HG02642 (cell line): ENCODE measurements at regions not wholly inside any gene's neighbourhood (a gene's known extent, or its start where the extent isn't known, plus 50 kb on each side); places are given as distances from the start of the nearest gene placed in this dataset.

ENCODE experiments used
- ATAC-seq: cut with Tn5 transposase; IDR thresholded peaks from one replicate; pipeline ENCODE4 v1.9.1; 2021; ENCODE audit warnings: mild to moderate bottlenecking; ENCODE audit not compliant: unreplicated experiment, poor library complexity

DNA sequence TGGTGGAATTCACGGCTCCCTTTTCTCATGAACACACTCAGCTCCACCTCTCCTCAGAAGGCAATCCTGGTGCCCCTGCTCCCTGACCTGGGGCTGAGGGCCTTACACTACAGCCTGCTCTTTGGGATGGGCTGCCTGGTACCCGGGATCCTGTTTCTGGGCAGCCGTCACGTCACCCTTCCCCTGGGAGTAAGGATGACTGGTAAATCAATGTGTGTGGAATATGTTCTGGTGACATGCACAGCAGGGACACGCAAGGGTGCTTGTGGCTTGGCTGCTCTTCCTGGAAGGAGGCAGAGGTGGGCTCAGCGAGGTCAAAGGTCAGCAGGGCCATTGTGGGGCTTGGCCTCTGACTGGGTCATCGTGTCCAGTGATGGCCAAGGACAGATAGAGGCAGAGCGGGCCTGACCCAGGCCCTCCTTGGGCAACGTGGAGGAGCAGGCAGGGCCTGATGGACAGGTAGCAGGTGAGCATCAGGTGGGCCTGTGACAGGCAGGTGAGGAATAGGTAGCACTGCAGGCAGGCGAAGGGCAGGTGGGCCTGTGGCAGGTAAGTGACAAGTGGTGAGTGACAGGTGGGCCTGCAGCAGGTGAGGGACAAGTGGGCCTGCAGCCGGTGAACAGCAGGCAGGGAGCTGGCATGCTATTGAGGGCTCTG is 399.4 kb upstream of the IRX4 start:
- no peak for ATAC-seq

DNA sequence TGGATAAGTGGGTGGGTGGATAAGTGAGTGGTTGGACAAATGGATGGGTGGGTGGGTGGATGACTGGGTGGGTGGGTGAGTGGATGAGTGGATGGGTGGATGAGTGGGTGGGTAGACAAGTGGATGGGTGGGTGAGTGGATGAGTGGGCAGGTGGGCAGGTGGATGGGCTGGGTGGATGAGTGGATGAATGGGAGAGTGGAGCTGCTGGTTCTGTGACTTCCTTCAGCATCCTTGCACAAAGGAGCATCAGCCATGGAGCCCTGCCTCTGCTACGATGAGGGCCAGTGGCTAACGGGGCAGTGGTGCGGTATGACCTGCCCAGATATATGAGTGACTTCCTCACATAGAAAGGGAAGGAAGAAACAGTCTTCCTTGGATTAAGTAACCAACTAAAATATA is 398.7 kb upstream of the IRX4 start:
- no peak for ATAC-seq

DNA sequence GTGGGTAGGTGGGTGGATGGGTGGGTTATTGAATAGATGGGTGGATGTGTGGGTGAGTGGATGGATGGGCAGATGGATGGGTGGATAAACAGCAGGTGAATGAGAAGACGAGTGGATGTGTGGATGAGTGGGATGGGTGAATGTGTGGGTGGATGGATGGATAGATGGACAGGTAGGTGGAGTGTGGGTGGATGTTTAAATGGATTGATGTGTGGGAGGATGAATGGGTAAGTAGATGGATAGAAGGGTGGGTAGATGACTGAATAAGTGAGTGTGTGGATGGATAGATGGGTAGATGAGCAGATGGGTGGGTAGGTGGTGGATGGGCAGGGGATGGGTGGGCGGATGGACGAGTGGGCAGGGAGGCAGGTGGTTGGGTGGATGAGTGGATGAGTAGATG is 397.6 kb upstream of the IRX4 start:
- no peak for ATAC-seq

DNA sequence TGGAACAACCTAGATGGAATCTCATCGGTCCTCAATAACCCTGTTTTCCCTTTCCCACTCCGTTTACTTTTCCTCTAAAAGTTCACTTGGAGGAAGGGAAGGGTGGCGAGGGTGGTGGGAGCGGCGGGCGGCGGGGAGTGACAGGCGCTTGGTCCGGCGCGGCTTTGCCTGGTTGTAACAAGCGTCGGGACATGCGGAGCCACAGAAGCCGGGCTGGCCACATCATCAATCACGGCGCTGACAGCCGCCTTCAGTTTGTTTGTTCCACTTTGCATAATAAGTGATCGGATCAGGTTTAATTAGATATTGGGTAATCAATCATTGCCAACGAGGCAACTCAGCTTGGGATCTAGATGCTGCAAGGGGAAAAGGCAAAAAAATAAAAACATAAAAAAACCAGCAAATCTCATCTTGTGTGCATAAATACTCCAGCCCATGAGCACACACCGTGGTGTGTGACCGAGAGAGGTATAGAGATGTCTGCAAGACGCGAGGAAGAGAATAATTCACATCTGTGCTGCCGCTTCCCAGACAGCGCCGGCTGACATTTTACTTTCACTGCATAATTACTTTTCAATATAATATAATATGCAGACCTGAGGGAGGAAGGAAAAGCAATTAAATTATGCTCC is 396.2 kb upstream of the IRX4 start:
- no peak for ATAC-seq

DNA sequence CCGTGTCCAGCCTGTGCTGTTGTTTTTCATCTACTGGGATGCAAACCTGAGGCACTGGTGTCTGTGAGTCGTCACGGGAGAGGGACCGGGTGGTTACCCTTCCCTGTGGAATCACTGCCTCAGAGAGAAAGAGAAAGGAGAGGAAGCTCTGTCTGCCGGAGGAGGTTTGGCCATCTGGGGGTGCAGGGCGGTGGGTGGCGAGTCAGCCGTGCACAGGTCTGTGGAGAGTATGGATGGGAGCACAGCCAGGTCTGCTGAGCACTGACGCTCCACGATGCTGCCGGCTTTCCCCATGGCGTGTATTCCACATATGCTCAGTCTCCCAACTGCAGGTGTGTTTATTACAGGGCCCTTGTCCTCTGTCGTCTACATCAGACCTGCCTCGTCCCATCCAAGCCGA is 395.2 kb upstream of the IRX4 start:
- no peak for ATAC-seq

DNA sequence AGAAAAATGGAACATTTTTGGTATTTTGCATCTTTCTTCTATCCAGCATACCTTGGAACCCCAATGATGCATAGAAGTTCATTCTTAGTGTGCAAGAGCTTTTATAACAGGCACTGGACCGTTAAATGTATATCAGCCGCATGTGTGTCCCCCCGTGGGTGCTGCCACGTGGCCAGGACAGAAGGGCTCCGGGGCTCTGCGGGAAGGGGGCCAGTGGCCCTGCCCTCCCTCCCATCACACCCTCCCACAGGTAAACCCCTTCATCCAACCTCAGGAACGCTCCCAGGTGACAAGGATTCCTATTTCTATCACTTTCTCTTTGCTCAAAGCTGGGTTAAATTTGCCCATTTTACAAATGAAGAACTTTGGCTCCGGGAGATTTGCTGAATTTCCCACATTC is 393.4 kb upstream of the IRX4 start:
- ATAC-seq: no peak

DNA sequence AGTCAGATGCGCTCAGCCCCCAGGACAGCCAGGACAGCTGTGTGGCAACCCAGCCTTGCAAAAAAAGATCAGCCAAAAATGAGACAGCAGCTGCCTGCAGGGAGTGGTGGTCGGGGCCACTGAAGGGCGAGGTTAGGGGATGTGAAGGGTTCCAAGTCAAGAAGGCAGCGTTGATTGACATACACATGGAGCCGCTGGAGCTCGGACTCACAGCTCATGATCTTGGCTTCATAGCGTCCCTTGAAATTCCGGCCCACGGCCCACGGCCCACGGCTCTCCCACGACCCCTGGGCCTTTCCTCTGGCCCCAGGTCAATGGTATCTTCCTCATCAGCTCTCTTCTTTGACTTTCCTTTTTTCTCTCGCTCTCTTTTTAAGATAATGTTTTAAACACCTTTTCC is 390.0 kb upstream of the IRX4 start:
- ATAC-seq: no peak

DNA sequence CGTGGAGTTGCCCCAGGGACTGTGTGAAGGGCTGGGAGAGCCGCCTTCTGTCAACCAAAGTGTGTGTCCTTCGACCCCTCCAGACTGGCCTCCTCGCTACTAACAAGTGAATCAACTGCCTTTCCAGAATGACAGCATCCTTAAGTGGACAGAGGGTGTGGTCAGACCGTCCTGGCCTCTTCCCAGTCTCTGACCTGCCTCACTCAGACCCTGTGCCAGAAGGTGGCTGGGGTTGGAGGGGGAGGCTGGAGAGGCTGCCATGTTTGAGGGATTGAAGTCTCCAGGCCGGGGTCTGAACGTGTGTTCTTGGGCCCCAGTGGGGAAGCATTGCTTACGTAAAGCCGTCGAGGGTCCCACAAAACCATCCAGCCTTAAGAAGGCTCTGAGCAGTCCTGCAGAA is 389.3 kb upstream of the IRX4 start:
- ATAC-seq: no peak

DNA sequence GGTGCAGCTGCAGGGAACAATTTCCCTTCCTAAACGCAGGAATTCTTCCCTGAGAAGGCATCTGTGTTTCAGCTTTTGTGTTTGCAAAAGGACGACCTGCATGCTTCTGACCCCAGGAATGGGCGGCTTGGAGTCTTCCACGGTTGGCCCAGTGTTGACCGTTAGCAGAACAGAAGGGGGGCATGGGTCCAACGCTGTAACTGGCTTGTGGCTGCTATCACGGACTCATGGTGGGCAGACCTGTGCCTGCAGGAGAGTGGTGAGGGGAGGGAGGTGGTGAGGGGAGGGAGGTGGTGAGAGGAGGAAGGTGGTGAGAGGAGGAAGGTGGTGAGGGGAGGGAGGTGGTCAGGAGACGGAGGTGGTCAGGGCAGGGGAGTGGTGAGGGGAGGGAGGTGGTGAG is 388.6 kb upstream of the IRX4 start:
- ATAC-seq: no peak

DNA sequence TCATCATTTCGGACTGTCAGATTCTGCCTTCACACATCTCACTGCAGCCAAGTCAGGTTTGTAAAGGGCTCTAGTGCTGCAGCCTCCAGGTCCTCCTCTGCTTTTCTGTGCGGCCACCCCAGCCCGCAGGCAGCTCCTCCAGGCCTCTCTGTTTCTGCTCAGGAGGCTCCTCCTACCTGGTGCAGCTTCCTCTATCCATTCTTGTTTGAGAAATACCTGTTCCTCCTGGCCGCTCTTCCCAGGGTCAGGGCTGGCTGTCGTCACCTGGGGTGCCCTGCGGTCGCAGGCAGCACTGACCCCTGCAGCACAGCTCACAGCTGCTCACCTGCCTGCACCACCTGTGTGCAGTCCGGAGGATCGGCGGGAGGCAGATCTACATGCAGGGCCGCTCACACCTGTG is 387.7 kb upstream of the IRX4 start:
- ATAC-seq: no peak

DNA sequence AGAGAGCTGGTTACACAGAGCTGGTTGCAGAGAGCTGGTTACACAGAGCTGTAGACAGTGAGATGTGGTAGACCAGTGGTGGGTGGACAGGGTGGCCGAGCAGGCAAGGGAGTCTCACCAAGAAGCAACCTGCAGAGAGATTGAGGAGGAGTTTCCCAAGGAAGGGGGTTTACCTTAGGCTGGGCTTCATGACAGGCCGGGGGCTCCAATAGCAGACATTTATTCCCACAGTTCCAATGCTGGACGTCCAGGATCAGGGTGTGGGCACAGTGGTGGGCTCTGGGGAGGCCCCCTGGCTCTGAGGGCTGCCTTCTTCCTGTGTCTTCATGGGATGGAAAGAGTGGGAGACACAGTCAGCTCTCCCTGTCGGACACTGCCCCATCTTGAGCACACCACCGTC is 386.9 kb upstream of the IRX4 start:
- no peak for ATAC-seq

DNA sequence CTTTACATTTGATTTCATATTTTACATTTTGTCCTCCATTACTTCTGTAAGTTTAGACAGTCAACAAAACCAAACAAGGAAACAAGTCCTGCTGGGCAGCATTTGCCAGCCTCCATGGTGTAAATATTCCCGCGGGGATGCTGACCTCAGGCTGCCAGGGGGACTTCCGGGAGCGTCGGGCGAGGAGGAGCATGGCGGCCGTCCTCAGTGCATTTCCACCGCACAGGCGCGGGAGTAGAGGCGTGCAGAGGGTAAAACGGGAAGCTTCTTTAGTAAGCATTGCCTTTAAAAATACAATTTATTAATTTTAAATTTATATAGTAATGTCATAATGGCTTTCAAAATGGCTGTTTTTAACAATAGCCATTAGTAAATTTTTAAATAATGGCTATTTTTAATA is 385.3 kb upstream of the IRX4 start:
- ATAC-seq: no peak

DNA sequence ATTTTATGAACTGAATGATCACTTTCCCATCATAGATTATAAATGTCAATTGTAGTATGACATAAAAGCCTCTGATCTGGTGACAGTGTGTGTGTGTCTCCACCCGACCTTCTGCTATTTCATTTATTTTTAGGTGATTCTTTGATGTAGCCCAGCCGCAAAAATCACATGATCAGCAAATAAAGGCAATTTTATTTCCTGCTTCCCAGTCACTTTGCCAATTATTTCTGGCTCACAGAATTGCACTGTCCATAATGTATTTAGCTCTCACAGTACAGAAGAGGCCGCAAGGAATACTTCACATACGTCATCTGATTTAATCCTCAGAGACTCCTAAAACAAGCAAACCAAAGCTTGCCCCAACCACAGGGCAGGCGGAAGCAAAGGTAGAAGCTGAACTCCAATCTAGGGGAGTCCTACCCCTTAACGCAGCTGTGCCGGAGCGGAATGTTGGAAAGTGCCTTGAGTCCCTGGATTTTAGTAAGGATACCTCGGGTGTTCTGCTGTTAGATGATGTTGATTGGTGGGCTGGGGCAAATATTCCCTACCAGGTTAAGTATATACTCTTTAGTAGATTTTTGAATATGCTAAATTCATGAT is 384.0 kb upstream of the IRX4 start:
- ATAC-seq: no peak

DNA sequence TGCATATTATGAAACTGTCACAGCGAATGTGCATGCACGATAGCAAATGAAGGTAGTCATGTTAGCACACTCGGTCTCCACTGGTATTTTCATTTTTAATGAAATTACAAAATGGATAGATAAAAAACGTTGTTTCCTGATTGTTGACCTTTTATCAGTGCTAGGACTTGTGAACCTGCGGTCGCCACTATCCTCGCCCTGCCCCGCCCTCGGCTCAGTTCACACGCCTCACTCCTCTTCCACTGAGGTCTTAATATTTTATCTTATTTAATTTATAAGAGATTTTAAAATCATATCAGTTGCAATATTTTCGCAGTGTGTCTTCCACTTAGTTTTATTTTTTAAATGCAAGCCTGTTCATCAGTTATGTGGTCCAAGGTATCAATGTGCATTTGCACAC is 382.6 kb upstream of the IRX4 start:
- no peak for ATAC-seq

DNA sequence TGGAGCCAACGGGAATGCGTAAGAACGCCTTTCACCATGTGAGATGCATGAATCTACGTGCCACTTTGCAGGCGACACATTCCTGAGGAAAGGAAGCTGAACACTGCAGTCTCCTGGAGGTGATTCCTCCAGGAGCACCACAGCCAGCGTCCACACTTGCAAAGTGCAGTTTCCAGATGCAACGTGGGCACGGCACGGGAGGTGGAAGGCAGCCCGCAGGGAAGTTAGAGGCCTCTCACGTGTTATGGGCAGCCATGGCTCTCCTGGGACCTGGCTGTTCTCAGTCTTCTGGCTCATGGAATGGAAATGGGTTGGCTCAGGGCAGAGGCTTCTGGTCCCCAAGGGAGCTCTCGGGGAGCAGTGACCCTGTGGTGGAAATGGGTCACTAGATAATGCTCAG is 381.0 kb upstream of the IRX4 start:
- no peak for ATAC-seq

DNA sequence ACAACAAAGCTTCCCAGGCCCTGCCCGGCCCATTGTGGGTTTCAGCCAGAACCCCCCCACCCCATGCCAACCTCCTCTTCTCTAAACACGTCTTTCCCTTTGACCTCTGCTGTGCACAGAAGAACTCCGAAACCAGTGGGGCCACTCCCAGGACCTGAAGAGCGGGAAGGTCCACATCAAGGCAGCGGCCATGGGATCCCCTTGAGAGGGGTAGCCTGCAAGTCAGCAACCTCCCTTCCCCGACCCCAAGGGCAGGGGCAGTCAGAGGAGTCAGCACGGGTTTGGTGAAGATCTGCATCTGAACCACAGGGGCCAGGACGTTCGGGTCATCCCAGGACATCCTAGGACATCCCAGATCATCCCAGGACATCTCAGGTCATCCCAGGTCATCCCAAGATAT is 379.9 kb upstream of the IRX4 start:
- no peak for ATAC-seq

DNA sequence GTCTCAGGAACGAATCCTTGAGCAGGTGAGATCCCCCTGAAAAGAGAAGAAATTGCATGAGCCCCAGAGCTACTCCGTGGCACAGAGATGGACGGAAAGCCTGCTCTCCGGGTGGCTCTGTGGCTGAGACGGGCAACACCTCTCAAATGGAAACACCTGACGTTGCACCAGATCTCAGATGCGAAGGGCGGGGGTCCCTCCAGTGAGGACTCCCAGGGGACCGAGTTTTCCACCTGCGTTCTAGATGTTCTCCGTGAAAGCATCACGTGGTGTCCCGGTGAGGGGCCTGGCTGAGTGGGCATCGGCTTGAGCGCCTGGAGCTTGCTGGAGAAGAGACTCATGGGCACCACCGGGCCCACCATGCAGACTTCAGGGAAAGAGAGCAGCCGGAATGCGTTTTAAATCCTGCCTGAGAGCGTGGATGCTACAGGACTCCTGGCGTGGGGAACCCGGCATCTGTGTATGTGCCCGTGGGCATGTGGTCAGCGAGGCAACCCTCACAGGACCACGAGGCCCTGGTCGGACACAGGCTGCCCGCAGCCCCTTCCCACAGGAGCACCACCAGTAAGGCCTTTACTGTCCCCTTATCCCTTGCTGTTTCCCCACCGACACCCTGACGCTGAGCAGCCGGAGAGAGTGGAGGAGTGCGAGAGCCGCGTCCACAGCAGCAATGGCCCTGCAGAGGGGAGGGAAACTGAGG is 378.4 kb upstream of the IRX4 start:
- ATAC-seq: no peak

DNA sequence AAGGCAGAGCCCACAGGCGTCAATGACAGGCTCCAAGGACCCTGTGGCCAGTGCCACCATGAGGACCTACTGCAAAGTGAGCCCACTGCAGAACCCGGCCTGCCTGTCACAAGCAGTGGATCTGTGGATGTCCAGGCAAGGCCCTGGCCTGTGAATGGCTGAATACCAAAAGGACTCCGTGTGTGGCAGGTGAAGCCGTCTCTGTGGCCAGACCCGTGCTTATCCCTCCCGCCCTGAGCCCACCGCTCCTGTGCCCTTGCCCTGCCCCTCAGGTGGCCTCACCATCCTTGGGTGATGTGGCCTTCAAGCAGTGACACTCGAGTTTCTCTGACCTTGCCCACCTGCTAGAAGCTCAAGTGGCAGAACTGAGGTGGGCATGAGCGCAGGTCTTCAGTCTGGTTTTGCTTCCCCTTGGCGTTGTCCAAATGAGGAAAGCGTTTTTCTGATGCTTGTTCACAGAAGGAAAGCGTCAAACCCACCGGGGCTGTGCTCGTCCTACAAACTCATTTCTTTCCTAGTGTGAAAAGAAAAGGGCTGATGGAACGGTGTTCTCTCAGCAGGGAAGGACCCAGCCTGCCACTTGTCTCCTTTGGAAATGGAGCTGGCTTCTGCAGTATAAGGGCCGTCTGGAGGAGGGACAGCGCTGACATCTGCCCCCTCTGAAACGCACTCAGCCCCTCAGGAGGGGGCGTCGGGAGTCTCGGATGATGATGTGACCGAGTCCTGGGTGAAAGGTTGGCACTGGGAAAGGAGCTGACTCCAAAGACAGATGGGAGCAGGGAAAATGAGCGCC is 377.7 kb upstream of the IRX4 start:
- no peak for ATAC-seq

DNA sequence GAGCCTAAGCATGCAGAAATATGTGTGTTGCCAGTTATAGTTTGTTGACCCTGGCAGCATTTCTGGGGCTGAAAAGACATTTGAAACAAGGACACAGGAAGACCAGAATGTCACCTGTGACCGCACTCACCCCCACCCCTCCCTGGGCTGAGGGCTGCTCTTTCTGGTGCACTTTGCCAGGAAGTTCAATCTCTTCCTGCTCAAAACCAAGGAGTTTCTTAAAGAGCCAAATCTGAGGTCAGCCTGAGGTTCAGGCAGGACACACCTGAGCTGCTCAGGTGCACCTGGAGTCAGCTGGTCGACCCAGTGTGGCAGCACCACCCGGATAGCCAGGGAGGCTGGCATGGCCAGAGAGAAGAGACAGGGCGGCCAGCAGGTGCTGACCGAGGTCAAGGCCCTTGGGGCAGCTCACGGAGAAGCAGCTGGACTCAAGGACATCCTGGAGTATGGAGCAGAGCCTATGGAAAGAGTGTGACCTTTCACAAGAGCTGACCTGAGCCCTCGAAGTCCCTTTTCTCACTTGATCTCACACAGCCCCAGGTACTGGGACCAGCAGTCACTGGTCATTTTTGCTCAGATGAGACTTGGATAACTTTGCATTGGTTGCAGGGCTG is 376.9 kb upstream of the IRX4 start:
- no peak for ATAC-seq

DNA sequence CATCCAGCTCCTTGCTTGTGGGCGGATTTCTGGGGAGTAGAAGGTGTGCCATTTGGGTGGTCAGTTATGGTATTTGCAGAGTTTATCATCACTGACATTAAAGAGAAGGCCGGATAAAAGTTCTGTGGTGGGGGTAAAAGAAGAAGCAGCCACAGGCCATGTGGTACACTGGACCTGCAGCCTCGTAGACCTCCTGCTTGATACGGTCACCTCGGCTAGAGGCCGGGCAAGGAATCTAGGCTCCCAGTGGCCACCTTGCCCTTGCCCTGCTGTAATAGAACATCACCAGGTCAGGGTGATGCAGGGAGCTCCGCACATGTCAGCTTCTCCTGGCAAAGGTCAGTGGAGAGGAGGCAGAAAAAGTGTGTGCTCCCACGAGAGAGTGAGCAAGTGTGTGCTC is 376.1 kb upstream of the IRX4 start:
- no peak for ATAC-seq
